ENCODE measurements at regions not wholly inside any gene's neighbourhood (a gene's known extent, or its start where the extent isn't known, plus 50 kb on each side); places are given as distances from the start of the nearest gene placed in this dataset.

DNA sequence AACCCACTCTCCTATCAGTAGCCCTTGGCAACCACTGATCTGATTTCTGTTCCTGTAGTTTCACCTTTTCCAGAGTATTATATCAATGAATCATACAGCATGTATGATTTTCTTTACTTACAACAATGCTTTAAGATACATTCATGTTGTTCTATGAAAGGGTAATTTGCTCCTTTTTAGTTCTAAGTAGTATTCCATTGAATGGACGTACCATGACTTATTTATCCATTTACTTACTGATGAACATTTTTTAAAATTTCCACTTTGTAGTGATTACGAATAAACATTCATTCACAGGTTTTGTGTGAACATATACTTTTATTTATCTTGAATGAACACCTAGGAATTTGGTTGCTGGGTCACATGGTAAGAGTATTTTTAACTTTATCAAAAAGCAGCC lies 620.8 kb downstream of the HTR1A start:
- H3K9me3 ChIP-seq, result no peaks in the 10 kb centered on the region
- DNase-seq (no peak), FAIRE-seq (no peak), ATAC-seq (no peak)
- H3K4me1 ChIP-seq, result no peaks in the 10 kb centered on the region
- no peak for TF ChIP-seq CTCF (IDR thresholded peaks at IDR 0.05)
- H3K27ac ChIP-seq, result no peak overlapping the region
- H3K4me3 ChIP-seq, result no peak overlapping the region
- intact Hi-C loops (cut with DNase I), result no loop called here
- WGBS, 2 donors, result 63 to 66% methylated on average over 2 of the region's 2 CpGs
- no peaks in the 10 kb centered on the region for H3K27me3 ChIP-seq
- no peaks in the 10 kb centered on the region for H3K36me3 ChIP-seq

GRCh38 chr5:63323926-63324325 lies 638.3 kb downstream of the HTR1A start:
- intact Hi-C loops (cut with DNase I), result no loop called here
- Histone ChIP-seq H3K27me3 (no peaks in the 10 kb centered on the region), H3K27ac (no peak overlapping the region), H3K4me1 (no peaks in the 10 kb centered on the region), H3K4me3 (no peak overlapping the region), H3K9me3 (no peaks in the 10 kb centered on the region), H3K36me3 (no peaks in the 10 kb centered on the region)
- 26 to 27% methylated on average over 1 of the region's 1 CpG for WGBS, 2 donors
- DNase-seq, result no peak
- TF ChIP-seq CTCF (IDR thresholded peaks at IDR 0.05), result no peak
- ATAC-seq, result no peak
- FAIRE-seq, result no peak

DNA sequence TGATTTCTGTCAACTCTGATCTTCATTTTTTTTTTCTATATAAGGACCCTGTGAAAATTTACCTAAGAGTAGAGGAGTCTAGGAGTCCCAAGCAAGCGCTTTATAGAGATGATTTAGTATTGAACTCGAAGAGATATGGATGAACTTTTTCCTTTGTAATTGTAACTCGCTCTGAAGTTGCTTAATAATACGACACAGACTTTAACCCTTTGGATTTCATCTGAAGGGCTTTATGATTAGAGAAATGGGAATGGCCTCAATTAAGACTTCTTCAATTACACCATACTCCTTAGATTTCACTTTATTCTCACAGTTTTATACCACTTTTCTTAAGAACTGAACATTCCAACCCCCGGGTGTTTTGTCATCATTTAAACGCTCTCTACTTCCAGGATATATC lies 647.7 kb downstream of the HTR1A start:
- intact Hi-C loops (cut with DNase I), result no loop called here
- Histone ChIP-seq H3K27me3 (no peaks in the 10 kb centered on the region), H3K4me1 (no peaks in the 10 kb centered on the region), H3K27ac (no peak overlapping the region), H3K4me3 (no peak overlapping the region), H3K36me3 (no peaks in the 10 kb centered on the region), H3K9me3 (no peaks in the 10 kb centered on the region)
- DNase-seq (no peak), FAIRE-seq (no peak), ATAC-seq (no peak)
- TF ChIP-seq CTCF (IDR thresholded peaks at IDR 0.05), result no peak
- 61 to 65% methylated on average over 6 of the region's 6 CpGs for WGBS, 2 donors

GRCh38 chr5:63310644-63311043 lies 651.6 kb downstream of the HTR1A start:
- WGBS, 2 donors, result 61 to 80% methylated on average over 1 of the region's 1 CpG
- no peak for ATAC-seq
- no peaks in the 10 kb centered on the region for H3K36me3 ChIP-seq

DNA sequence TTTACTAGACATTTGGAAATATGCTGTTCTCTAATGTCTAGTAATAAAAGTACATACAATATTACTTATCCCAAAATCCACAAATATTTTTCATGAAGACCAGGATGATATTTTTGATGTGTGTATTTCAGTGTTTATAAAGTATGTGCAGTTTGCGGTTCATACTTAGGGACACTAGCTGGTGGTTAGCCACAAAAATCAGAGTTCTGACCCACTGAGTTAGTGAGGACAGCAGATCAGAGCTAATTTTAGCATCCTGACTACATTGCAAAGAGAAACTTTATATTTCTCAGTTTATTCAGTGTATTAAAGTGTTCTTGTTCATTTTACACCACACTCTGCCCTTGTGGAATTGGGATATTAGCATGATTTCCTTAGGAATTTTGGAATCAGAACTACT lies 655.3 kb downstream of the HTR1A start:
- no peak for ATAC-seq
- WGBS, 2 donors, result 96 to 97% methylated on average over 1 of the region's 1 CpG

More at GRCh38 chr5:63310644-63311043, 651.6 kb downstream of the HTR1A start:
- Histone ChIP-seq H3K27ac (no peak overlapping the region), H3K4me1 (no peaks in the 10 kb centered on the region), H3K27me3 (no peaks in the 10 kb centered on the region), H3K4me3 (no peak overlapping the region), H3K9me3 (no peaks in the 10 kb centered on the region)
- FAIRE-seq, result no peak
- no peak for TF ChIP-seq CTCF (IDR thresholded peaks at IDR 0.05)
- intact Hi-C loops (cut with DNase I), result no loop called here
- DNase-seq, result no peak

More for the DNA sequence above, 655.3 kb downstream of the HTR1A start:
- Histone ChIP-seq H3K27me3 (no peaks in the 10 kb centered on the region), H3K36me3 (no peaks in the 10 kb centered on the region), H3K9me3 (no peaks in the 10 kb centered on the region), H3K4me3 (no peak overlapping the region), H3K4me1 (no peaks in the 10 kb centered on the region), H3K27ac (no peak overlapping the region)
- TF ChIP-seq CTCF (IDR thresholded peaks at IDR 0.05), result no peak
- FAIRE-seq (no peak), DNase-seq (no peak)
- intact Hi-C loops (cut with DNase I), result no loop called here

Data from pancreas (tissue), 10 donors.